ENCODE measurements at regions not wholly inside any gene's neighbourhood (a gene's known extent, or its start where the extent isn't known, plus 50 kb on each side); places are given as distances from the start of the nearest gene placed in this dataset.
"Not testable (repeated sequence)": the region's sequence is repeated elsewhere in the genome, so short reads cannot be mapped to it uniquely, and the experiment has no call there.

GRCh38 chr15:93360976-93361375 lies 272.0 kb upstream of the RGMA start:
- DNase-seq (ENCODE audit: low spot score): no peak

GRCh38 chr15:93360318-93360717 lies 271.3 kb upstream of the RGMA start:
- no peak for DNase-seq (ENCODE audit: low spot score)

DNA sequence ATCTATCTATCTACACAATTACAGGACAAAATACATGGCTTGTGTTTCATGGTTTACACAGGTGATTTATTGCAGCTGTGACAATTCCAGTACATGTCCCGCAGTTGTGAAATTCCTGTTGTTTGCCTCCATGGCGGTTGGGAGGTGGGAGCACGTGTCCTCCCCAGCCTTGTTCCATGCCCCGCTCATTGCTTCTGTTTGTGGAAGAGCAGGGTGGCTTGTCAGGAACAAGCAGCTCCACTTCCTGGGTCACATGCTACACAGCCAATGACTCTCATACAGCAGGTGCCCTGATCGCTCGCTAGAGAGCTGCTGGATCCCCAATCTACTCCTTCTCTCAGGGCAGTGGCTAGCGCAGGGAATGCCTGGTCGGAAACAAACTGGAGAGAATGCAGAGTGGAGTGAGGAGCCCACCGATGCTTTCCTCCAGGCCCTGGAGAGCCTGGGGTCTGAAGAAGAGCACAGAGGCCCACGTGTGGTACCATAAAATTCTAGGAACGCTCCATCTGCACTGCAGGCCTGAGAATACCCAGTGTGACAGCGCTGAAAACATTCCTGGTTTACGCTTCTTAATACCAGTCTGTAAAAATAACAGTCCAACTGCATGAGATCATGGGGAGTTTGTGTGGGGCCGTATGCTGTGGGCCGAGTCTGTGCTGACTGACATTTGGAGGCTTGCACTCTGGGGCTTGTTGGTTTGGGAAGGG lies 270.6 kb upstream of the RGMA start:
- no peak for DNase-seq (ENCODE audit: low spot score)

DNA sequence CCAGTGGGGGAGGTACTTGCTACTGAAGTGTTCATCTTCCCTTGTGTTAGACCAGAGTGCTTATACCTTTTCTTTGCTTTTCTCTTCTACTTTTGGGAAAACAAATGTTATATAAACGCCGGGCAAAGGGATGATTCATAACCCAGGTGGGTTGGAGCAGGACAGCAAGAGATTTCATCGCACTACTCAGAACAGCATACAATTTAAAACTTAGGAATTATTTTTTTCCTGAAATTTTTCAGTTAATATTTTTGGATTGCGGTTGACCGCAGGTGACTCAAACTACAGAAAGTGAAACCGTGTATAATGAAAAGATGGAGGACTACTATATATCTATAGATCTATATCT lies 270.0 kb upstream of the RGMA start:
- no peak for DNase-seq (ENCODE audit: low spot score)

DNA sequence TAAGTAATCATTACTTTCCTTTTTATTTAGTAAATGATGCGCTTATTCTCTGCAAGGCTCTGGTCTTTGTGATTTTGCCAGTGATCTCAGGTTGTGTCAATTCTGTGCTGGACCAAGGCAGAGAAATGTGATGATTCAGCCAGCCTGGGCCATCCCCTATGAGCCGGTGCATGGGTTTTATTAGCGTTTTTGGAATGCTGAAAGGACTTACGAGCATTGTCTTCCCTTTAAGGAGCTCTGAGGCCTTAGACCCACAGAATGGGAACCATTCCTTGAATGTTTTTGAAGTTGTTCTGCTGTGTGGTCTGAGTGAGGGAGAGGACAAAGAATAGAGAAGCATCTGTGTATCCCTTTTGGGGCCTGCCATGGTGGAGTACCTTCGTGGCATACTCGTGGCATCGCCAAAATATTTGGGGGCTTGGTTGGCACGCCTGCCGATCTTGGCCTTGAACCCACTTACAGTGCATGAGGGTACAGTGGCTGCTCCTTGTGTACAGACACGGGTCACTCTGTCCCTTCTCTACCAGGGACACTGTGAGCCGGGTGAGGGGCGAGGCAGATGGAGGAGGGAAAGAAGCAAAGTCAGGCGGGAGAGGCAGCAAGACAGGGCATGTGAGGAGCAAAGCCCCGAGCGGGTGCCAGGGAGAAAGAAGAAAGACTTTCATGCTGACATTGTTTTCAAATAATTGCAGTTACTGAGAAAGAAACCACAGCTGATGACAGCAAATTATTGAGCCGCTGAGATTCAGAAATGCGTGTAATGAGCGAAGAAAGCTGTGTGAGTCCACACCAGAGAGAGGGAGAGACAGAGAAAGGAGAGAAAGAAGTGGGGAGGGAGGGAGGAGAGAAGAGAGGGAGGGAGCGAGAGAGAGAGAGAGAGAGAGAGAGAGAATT lies 269.4 kb upstream of the RGMA start:
- DNase-seq (ENCODE audit: low spot score): no peak

GRCh38 chr15:93348711-93349545 lies 259.9 kb upstream of the RGMA start:
- DNase-seq (ENCODE audit: low spot score): no peak

- no peak for DNase-seq (ENCODE audit: low spot score)
Measured at GRCh38 chr15:93347986-93348385, 259.0 kb upstream of the RGMA start.

GRCh38 chr15:93345981-93346380 lies 257.0 kb upstream of the RGMA start:
- DNase-seq (ENCODE audit: low spot score): no peak

GRCh38 chr15:93343402-93343801 lies 254.4 kb upstream of the RGMA start:
- DNase-seq (ENCODE audit: low spot score): not testable (repeated sequence)

DNA sequence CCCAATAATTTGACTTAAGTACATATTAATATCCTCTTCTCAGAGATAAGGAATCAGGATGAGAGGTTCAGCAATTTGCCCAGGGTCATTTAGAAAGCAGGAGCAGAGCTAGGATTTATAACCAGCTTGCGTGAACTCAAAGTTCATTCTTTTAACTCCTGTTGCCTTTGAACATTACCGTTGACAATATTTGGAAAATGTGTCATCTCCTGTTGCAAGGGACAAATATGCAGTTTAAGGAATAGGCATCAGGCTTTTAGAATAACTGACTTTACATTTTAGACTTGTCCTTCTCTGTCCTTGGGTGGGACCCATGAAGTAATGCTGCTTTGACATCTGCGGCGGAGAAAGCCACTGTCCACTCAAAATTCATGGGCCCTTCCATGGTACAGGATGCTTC lies 252.2 kb upstream of the RGMA start:
- DNase-seq (ENCODE audit: low spot score): no peak

GRCh38 chr15:93340406-93340805 lies 251.4 kb upstream of the RGMA start:
- no peak for DNase-seq (ENCODE audit: low spot score)

GRCh38 chr15:93333796-93334195 lies 244.8 kb upstream of the RGMA start:
- DNase-seq (ENCODE audit: low spot score): no peak

- not testable (repeated sequence) for DNase-seq (ENCODE audit: low spot score)
Measured at GRCh38 chr15:93333126-93333525, 244.1 kb upstream of the RGMA start.

GRCh38 chr15:93332168-93332553 lies 243.2 kb upstream of the RGMA start:
- DNase-seq (ENCODE audit: low spot score): no peak

- no peak for DNase-seq (ENCODE audit: low spot score)
Measured at GRCh38 chr15:93331545-93332167, 242.6 kb upstream of the RGMA start.

- DNase-seq (ENCODE audit: low spot score): no peak
Measured at GRCh38 chr15:93330912-93331544, 242.0 kb upstream of the RGMA start.

DNA sequence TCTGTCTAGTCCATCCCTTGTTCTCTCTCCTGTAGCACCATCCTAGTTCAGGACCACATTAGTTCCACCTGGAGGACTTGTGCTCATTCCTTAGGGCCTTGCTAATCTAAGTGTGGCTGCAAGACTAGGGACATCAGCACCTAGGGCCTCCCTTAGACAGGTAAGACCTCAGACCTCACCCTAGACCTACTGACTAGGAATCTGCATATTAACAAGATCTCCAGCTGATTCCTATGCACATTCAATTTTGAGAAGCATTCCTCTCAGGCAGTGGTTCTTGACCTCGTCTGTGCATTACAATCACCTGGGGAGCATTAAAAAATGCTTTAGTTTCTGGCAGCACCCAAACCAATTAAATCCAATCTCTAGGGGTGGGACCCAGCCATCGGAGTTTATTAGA lies 238.4 kb upstream of the RGMA start:
- no peak for DNase-seq (ENCODE audit: low spot score)

DNA sequence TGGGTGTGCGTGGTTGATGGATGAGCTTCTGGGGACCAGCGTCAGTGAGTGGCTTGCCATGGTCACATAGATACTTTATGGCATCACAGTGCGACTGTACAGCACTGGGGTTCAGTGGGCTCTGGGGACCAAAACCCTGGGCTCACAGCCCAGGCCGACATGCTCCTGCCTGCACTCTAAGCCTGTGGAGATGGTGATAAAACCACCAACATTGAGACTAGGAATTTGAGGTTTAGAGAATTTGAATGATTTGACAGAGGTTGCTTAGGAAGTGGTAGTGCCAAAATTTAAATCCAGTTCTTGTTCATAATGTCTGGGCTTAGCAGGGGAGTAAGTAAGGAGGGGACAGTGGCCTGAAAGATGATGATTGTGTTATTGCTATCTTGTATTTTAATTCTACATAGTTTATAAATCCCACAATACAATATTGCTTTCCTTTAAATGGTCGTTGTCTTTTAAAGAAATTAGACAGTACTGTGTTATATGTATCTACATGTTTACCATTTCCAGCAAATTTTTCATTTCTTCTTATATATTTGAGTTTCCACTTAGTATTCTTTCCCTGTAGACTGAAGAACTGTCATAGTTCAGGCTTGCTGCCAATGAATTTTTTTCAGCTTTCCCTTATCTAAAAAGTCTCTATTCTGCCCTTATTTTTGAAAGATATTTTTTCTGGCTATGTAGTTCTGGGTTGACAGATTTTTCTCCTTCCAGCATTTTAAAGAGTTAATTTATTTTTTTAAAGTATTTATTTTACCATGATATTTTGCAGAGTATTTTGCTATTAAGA lies 235.4 kb upstream of the RGMA start:
- no peak for DNase-seq (ENCODE audit: low spot score)

DNA sequence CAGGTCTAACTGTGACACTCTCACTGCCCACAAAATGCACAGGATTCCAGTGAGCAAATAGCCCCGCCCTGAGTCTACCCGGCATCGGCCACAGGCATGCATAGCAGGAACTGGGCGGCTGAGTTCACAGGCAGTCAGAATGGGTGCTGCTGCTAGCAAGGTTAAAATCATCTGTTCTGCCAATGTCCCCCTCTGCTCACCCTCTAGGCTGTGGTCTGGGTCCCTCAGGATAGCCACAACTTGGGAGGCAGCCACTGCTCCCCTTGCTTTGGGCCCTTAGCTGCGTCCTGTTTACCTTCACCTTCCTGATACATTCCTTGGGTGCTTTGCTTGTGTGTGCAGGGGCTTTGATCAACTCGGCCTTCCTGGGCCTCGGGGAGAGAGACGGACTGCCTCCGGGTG lies 232.9 kb upstream of the RGMA start:
- DNase-seq (ENCODE audit: low spot score): no peak

- DNase-seq (ENCODE audit: low spot score): no peak
Measured at GRCh38 chr15:93319121-93319814, 230.3 kb upstream of the RGMA start.

All from cerebellar cortex (tissue), 1 donor.